ENCODE measurements at regions not wholly inside any gene's neighbourhood (a gene's known extent, or its start where the extent isn't known, plus 50 kb on each side); places are given as distances from the start of the nearest gene placed in this dataset.
A peak's percentile ranks its signal among the peaks of the same experiment; 100 is the strongest.

GRCh38 chr15:58295637-58296215, 136.1 kb upstream of the LIPC start:
- H3K36me3 Mint-ChIP-seq (ENCODE audit: low read depth), result peaks cover 5% of the 10 kb centered on the region
- peaks cover 6% of the 10 kb centered on the region for H3K9me3 Mint-ChIP-seq
- H3K27me3 Mint-ChIP-seq, result no peaks in the 10 kb centered on the region
- no peak overlapping the region for H3K27ac Mint-ChIP-seq
- intact Hi-C loops (cut with micrococcal nuclease), result no loop called here
- H3K4me3 Mint-ChIP-seq, result no peak overlapping the region
- peaks cover 31% of the 10 kb centered on the region for H3K4me1 Mint-ChIP-seq
- no peak for DNase-seq

- Mint-ChIP-seq H3K36me3 (ENCODE audit: low read depth) (peaks cover 3% of the 10 kb centered on the region), H3K27me3 (no peaks in the 10 kb centered on the region), H3K4me3 (no peak overlapping the region), H3K27ac (no peak overlapping the region), H3K4me1 (peaks cover 29% of the 10 kb centered on the region), H3K9me3 (peaks cover 10% of the 10 kb centered on the region)
- intact Hi-C loops (cut with micrococcal nuclease), result no loop called here
- DNase-seq, result no peak
Measured at GRCh38 chr15:58296276-58296675, 135.5 kb upstream of the LIPC start.

DNA sequence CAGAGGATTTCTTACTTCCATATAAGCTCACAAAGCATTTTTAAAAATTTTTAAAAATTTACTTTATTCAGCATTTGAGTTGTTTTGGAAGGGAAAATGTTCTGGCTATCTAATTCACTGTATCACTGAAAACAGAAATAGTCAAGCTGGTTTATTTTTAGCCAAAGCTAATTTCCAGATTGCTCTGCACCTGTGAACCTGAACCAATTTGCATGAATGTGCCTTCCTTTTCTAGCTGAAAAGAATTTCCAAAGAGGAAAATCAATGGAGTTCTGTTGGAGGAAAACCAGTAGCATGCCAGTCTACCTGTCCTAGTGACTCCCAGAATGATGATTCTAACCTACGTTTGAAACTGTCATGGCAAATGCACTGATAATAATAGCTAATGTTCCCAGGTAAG, 134.2 kb upstream of the LIPC start:
- no peak for DNase-seq
- no peaks in the 10 kb centered on the region for H3K27me3 Mint-ChIP-seq
- peaks cover 2% of the 10 kb centered on the region for H3K36me3 Mint-ChIP-seq (ENCODE audit: low read depth)
- no peak overlapping the region for H3K27ac Mint-ChIP-seq
- H3K4me3 Mint-ChIP-seq, result no peak overlapping the region
- H3K9me3 Mint-ChIP-seq, result peaks cover 10% of the 10 kb centered on the region
- intact Hi-C loops (cut with micrococcal nuclease), result no loop called here
- peaks cover 16% of the 10 kb centered on the region for H3K4me1 Mint-ChIP-seq

- H3K36me3 Mint-ChIP-seq (ENCODE audit: low read depth), result peaks cover 2% of the 10 kb centered on the region
- no peaks in the 10 kb centered on the region for H3K27me3 Mint-ChIP-seq
- no peak for DNase-seq
- peaks cover 10% of the 10 kb centered on the region for H3K9me3 Mint-ChIP-seq
- H3K4me3 Mint-ChIP-seq, result no peak overlapping the region
- peaks cover 17% of the 10 kb centered on the region for H3K4me1 Mint-ChIP-seq
- H3K27ac Mint-ChIP-seq, result no peak overlapping the region
- intact Hi-C loops (cut with micrococcal nuclease), result no loop called here
Measured at GRCh38 chr15:58298879-58299850, 132.6 kb upstream of the LIPC start.

GRCh38 chr15:58302832-58303231, 129.0 kb upstream of the LIPC start:
- H3K27ac Mint-ChIP-seq, result no peak overlapping the region
- no peak for DNase-seq
- intact Hi-C loops (cut with micrococcal nuclease), result no loop called here
- H3K4me1 Mint-ChIP-seq, result peaks cover 27% of the 10 kb centered on the region
- H3K36me3 Mint-ChIP-seq (ENCODE audit: low read depth), result no peaks in the 10 kb centered on the region
- H3K9me3 Mint-ChIP-seq, result peaks cover 14% of the 10 kb centered on the region
- no peaks in the 10 kb centered on the region for H3K27me3 Mint-ChIP-seq
- no peak overlapping the region for H3K4me3 Mint-ChIP-seq

DNA sequence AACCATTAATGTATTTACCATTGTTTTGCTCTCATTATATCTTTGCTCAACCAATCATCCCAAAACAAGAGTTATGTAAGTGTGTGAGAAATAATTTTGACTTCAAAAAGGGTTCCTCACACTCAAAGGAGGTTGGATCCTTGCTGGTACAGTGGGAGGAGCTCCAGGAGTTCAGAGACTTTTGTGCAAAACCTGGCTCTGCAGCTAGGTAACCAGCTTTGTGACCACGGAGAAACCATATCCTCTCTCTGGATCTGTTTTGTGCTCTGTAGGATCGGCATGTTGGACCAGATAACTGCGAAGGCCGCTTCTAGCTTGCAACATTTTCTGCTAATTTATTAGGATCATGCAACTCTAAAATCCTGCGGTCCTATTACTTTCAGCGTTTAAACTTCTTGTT, 128.6 kb upstream of the LIPC start:
- Mint-ChIP-seq H3K27ac (peak overlapping the region; percentile 44), H3K9me3 (peaks cover 14% of the 10 kb centered on the region), H3K4me3 (peak overlapping the region; percentile 49), H3K27me3 (no peaks in the 10 kb centered on the region), H3K36me3 (ENCODE audit: low read depth) (no peaks in the 10 kb centered on the region), H3K4me1 (peaks cover 27% of the 10 kb centered on the region)
- intact Hi-C loops (cut with micrococcal nuclease), result no loop called here
- no peak for DNase-seq

GRCh38 chr15:58306591-58307312, 125.0 kb upstream of the LIPC start:
- Mint-ChIP-seq H3K4me3 (no peak overlapping the region), H3K27me3 (no peaks in the 10 kb centered on the region)
- intact Hi-C loops (cut with micrococcal nuclease), result no loop called here

DNA sequence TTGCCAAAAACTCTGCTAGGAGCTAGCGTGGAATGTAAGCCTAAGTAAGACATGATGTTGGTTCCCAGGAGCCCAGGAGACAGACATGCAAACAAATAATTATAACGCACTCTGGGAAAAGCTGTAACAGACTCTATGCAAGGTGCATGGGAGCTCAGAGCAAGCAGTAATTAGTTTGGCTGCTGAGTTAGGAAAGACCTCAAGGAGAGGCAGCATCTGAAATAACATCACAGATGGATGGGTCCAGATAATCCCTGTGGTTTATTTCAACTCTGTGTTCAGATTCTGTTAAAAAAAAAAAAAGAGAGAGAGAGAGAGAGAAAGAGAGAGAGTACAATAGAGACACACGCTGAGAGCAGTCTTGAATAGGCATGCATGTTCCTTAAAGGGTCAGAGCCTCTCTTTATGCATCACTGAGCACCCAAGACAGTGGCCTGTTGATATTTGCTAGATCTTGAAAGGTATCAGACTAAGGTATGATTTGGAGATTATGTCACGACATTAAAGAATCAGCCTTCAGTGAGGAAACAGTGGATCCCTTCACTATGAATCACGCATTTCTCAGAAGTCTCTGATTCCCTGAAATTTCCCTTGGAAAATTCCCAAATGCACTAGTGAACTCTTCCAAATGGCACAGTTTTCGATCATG, 124.4 kb upstream of the LIPC start:
- Mint-ChIP-seq H3K9me3 (peaks cover 4% of the 10 kb centered on the region), H3K36me3 (ENCODE audit: low read depth) (no peaks in the 10 kb centered on the region), H3K4me3 (no peak overlapping the region), H3K4me1 (peaks cover 21% of the 10 kb centered on the region), H3K27me3 (no peaks in the 10 kb centered on the region), H3K27ac (no peak overlapping the region)
- intact Hi-C loops (cut with micrococcal nuclease), result no loop called here
- no peak for DNase-seq

More at GRCh38 chr15:58306591-58307312, 125.0 kb upstream of the LIPC start:
- Mint-ChIP-seq H3K36me3 (ENCODE audit: low read depth) (no peaks in the 10 kb centered on the region), H3K9me3 (peaks cover 4% of the 10 kb centered on the region), H3K27ac (no peak overlapping the region), H3K4me1 (peaks cover 21% of the 10 kb centered on the region)
- DNase-seq, result no peak

- H3K4me3 Mint-ChIP-seq, result no peak overlapping the region
- intact Hi-C loops (cut with micrococcal nuclease), result no loop called here
- no peaks in the 10 kb centered on the region for H3K36me3 Mint-ChIP-seq (ENCODE audit: low read depth)
- no peaks in the 10 kb centered on the region for H3K27me3 Mint-ChIP-seq
- DNase-seq, result no peak
- peaks cover 20% of the 10 kb centered on the region for H3K4me1 Mint-ChIP-seq
- peaks cover 4% of the 10 kb centered on the region for H3K9me3 Mint-ChIP-seq
- no peak overlapping the region for H3K27ac Mint-ChIP-seq
Measured at GRCh38 chr15:58308742-58309355, 122.9 kb upstream of the LIPC start.

DNA sequence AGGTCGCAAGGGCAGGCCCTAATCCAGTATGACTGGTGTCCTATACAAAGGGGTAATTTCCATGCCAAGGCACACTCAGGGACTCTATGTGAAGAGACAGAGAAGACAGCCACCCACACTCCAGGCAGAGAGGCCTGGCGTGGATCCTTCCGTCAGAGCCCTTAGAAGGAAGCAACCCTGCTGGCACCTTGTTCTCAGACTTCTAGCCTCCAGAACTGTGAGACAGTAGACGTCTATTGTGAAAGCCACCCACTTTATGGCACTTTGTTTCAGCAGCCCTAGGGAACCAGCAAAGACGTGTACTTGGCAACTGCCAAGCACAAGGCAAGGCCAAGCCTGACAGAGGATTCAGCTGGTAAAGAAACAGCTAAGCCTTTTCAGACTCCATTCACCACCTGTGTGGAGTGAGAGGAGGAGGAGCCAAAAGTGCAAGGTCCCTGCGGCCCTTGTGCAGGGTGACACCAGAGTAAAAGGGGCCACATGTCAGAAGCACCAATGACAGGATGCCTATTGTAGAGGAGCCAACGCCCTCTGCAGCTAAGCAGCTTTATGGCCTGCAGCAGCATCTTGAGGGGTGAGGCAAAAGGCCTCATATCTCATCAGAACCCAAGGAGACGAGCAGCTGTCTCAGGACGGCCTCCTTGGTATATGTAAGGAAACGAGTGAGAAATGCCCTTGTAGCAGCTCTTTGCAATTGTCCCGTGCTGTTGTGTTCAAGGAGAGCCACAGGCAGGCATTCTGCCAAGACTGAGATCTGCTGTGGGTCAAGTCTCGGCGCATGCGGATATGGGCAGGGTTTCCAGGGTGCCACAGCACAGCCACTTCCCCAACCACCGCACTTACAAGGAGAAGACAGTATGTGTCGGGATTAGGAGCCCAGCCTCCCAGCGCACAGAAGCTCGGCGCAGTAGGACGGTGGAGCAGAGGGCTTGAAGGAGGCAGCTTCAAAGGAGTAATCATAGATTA, 121.5 kb upstream of the LIPC start:
- intact Hi-C loops (cut with micrococcal nuclease), result no loop called here
- Mint-ChIP-seq H3K27me3 (no peaks in the 10 kb centered on the region), H3K4me3 (no peak overlapping the region), H3K27ac (no peak overlapping the region), H3K4me1 (peaks cover 32% of the 10 kb centered on the region), H3K9me3 (peaks cover 7% of the 10 kb centered on the region), H3K36me3 (ENCODE audit: low read depth) (no peaks in the 10 kb centered on the region)
- no peak for DNase-seq

- no peak overlapping the region for H3K27ac Mint-ChIP-seq
- intact Hi-C loops (cut with micrococcal nuclease), result no loop called here
- peaks cover 1% of the 10 kb centered on the region for H3K36me3 Mint-ChIP-seq (ENCODE audit: low read depth)
- no peak overlapping the region for H3K4me3 Mint-ChIP-seq
- H3K9me3 Mint-ChIP-seq, result peaks cover 15% of the 10 kb centered on the region
- no peaks in the 10 kb centered on the region for H3K27me3 Mint-ChIP-seq
- H3K4me1 Mint-ChIP-seq, result peaks cover 32% of the 10 kb centered on the region
- no peak for DNase-seq
Measured at GRCh38 chr15:58311556-58311955, 120.2 kb upstream of the LIPC start.

DNA sequence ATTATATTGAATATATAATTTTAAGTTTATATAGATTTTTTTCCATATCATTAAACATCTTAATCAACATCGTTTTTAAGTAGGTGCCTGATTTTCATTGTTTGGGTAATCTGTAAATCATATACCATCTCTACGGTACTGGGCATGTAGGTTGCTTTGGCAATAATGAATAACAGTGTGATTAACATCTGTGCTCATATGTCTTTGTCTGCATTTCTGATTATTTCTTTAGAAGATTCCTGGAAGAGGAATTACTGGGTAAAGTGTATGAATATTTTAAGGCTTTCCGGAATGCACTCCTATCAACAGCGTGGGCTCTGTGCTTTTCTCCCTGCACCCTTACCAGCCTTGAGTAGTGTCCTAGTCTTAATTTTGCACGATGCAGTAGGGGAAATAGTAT, 119.8 kb upstream of the LIPC start:
- Mint-ChIP-seq H3K4me1 (peaks cover 27% of the 10 kb centered on the region), H3K36me3 (ENCODE audit: low read depth) (peaks cover 1% of the 10 kb centered on the region), H3K27me3 (no peaks in the 10 kb centered on the region), H3K27ac (no peak overlapping the region), H3K4me3 (no peak overlapping the region), H3K9me3 (peaks cover 20% of the 10 kb centered on the region)
- intact Hi-C loops (cut with micrococcal nuclease), result no loop called here
- DNase-seq, result no peak

All from activated CD4-positive, alpha-beta T cell treated with anti-CD3 and anti-CD28 coated beads, Interleukin-2, amount 10 ng/mL, durations not matched to agents 24 days and 14 days (primary cell).